LNCaP clone FGC (cell line): ENCODE measurements at regions not wholly inside any gene's neighbourhood (a gene's known extent, or its start where the extent isn't known, plus 50 kb on each side); places are given as distances from the start of the nearest gene placed in this dataset.

Source experiments
- DNase-seq: peaks from one replicate; pipeline ENCODE4 v3.0.0-alpha.2; 2011; ENCODE audit warnings: low read depth
- H3K4me3 ChIP-seq: 2 replicates; pipeline ENCODE4 v1.5.1; 2011; ENCODE audit warnings: mild to moderate bottlenecking, low read depth, low read length, control low read depth
- TF ChIP-seq, protein P1 (sequence below): IDR thresholded peaks from 2 replicates; pipeline ENCODE4 v1.5.1; 2012; ENCODE audit warnings: mild to moderate bottlenecking; ENCODE audit not compliant: control insufficient read depth, insufficient read depth; ENCODE audit errors: extremely low read depth

DNA sequence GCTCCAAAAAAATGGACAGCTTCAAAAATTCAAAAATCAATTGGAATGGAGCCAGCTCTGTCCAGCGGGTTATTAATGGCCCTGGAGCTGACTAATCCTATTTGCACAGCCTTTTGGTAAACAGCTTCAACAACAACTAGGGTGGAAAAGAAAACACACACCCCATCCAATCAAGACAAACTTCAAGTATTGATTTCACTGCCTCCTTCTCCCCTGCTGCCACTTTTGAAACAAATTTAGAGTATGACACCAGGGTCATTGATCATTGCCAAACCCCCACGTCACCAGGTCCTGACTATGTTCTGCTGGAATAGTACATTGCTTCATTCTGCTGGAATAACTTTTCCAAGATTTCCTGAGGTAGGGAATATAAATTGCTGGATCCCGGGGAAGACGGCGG, 56.8 kb upstream of the GTF3A start:
- TF ChIP-seq, protein P1, sequence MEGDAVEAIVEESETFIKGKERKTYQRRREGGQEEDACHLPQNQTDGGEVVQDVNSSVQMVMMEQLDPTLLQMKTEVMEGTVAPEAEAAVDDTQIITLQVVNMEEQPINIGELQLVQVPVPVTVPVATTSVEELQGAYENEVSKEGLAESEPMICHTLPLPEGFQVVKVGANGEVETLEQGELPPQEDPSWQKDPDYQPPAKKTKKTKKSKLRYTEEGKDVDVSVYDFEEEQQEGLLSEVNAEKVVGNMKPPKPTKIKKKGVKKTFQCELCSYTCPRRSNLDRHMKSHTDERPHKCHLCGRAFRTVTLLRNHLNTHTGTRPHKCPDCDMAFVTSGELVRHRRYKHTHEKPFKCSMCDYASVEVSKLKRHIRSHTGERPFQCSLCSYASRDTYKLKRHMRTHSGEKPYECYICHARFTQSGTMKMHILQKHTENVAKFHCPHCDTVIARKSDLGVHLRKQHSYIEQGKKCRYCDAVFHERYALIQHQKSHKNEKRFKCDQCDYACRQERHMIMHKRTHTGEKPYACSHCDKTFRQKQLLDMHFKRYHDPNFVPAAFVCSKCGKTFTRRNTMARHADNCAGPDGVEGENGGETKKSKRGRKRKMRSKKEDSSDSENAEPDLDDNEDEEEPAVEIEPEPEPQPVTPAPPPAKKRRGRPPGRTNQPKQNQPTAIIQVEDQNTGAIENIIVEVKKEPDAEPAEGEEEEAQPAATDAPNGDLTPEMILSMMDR, result no peak
- no peak overlapping the region for H3K4me3 ChIP-seq
- DNase-seq, result no peak

DNA sequence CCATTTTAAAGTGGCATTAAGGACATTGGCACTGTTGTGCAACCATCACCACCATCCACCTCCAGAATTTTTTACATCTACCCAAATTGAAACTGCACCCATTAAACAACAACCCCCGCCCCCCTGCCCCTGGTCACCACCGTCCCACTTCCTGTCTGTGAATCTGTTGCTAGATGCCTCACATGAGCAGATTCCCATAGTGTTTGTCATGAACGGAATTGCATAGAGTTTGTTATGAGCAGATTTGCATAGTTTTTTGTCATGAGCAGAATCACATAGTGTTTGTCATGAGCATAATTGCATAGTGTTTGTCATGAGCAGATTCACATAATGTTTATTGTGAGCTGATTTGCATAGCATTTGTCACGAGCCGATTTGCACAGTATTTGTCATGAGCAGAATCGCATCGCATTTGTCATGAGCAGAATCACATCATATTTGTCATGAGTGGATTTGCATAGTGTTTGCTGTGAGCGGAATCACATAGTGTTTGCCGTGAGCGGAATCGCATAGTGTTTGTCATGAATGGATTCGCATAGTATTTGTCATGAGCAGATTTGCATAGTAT, 54.0 kb upstream of the GTF3A start:
- DNase-seq, result no peak
- H3K4me3 ChIP-seq, result no peak overlapping the region
- TF ChIP-seq, protein P1, result no peak

DNA sequence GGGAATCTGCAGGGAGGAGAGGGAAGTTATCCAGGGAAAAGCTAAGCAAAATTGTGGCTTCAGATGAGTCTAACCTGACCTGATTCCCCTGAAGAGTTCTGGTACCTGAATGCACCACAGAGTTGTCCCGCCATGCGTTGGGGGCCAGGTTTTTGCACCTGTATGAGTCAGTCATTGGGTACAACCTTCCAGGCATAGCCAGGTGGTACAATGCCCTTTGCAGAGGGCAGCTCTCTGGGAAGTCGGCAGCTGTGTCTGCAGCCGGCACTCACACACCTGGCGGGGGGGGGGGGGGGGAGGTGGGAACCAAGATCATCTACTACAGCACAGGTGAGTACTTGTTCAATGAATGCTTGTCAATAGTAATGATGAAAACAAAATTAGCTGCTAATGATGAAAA, 52.5 kb upstream of the GTF3A start:
- TF ChIP-seq, protein P1, result no peak
- H3K4me3 ChIP-seq, result no peak overlapping the region
- no peak for DNase-seq

DNA sequence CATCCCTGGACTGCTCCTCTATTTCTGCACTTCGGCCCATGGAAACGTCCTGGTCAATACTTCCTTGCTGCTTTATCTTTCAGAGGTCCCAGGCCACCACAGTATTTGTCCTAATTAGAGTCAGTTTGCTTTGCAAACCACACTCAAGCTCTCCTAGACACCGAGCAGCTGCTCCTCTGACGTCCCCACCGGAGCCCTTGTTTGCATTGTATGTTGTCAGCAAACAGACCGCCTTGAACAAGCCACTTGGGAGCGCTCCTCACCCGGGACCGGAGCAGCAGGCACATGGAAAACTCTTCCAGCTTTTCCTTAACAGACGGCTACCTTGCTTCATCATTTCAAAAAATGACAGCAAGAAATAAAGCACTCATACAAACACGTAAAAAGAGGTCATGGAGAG, 51.5 kb upstream of the GTF3A start:
- TF ChIP-seq, protein P1, result peak; percentile 14; the same call in 1 of the 2 replicates
- DNase-seq, result no peak
- no peak overlapping the region for H3K4me3 ChIP-seq

DNA sequence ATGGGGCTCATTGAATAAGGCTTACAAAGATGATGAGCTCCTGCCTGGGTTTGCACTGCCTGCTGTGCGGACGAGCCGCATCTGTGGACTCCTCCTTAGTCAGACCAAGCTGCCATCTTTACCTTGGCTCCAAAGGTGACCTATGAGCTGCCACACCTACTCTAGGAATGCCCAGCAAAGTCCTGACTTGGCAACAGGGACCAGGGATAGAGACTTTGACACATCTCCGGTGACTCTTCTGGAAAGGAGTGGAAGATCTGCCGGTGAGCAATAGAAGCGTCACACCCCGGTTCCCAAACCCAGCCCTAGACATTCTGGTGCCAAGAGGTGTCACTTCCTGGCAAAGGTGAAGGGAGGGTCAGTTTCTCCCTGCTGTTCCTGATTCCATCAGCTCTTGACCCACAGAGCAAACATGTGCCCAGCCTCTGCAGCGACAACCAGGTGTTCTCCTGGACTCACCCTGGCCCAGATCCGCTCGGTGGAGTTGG, 50.2 kb upstream of the GTF3A start:
- TF ChIP-seq, protein P1, result no peak
- no peak for DNase-seq
- H3K4me3 ChIP-seq, result no peak overlapping the region
